ENCODE measurements at regions not wholly inside any gene's neighbourhood (a gene's known extent, or its start where the extent isn't known, plus 50 kb on each side); places are given as distances from the start of the nearest gene placed in this dataset.

DNA sequence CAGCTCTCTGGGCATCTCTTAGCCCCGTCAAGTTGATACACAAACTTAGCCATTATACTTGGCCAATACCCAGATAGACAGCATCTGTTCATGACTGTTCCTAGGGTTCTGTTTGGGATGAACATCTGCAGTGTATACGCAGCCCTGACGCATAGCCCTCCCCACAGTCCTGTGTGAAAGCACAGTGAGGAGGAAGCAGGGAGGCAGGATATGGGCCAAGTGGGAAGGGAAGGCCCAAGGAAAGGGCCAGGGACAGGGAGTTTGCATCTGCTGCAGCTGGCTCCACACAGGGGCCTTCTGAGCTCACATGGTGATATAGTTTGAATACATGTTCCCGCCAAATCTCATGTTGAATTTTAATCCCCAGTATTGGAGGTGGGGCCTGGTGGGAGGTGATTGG, 80.2 kb downstream of the CMPK2 start (continued):
- TF ChIP-seq, protein P1, sequence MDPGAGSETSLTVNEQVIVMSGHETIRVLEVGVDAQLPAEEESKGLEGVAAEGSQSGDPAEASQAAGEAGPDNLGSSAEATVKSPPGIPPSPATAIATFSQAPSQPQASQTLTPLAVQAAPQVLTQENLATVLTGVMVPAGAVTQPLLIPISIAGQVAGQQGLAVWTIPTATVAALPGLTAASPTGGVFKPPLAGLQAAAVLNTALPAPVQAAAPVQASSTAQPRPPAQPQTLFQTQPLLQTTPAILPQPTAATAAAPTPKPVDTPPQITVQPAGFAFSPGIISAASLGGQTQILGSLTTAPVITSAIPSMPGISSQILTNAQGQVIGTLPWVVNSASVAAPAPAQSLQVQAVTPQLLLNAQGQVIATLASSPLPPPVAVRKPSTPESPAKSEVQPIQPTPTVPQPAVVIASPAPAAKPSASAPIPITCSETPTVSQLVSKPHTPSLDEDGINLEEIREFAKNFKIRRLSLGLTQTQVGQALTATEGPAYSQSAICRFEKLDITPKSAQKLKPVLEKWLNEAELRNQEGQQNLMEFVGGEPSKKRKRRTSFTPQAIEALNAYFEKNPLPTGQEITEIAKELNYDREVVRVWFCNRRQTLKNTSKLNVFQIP (CRISPR knock-in tag; IDR thresholded peaks at IDR 0.05; ENCODE audit: borderline replicate concordance, low read depth), result no peak
- TF ChIP-seq CSDC2 (CRISPR knock-in tag; IDR thresholded peaks at IDR 0.05), result no peak
- TF ChIP-seq ESRRG (CRISPR knock-in tag; IDR thresholded peaks at IDR 0.05), result no peak
- TF ChIP-seq, protein P2, sequence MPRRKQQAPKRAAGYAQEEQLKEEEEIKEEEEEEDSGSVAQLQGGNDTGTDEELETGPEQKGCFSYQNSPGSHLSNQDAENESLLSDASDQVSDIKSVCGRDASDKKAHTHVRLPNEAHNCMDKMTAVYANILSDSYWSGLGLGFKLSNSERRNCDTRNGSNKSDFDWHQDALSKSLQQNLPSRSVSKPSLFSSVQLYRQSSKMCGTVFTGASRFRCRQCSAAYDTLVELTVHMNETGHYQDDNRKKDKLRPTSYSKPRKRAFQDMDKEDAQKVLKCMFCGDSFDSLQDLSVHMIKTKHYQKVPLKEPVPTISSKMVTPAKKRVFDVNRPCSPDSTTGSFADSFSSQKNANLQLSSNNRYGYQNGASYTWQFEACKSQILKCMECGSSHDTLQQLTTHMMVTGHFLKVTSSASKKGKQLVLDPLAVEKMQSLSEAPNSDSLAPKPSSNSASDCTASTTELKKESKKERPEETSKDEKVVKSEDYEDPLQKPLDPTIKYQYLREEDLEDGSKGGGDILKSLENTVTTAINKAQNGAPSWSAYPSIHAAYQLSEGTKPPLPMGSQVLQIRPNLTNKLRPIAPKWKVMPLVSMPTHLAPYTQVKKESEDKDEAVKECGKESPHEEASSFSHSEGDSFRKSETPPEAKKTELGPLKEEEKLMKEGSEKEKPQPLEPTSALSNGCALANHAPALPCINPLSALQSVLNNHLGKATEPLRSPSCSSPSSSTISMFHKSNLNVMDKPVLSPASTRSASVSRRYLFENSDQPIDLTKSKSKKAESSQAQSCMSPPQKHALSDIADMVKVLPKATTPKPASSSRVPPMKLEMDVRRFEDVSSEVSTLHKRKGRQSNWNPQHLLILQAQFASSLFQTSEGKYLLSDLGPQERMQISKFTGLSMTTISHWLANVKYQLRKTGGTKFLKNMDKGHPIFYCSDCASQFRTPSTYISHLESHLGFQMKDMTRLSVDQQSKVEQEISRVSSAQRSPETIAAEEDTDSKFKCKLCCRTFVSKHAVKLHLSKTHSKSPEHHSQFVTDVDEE (CRISPR knock-in tag; IDR thresholded peaks at IDR 0.05), result no peak

DNA sequence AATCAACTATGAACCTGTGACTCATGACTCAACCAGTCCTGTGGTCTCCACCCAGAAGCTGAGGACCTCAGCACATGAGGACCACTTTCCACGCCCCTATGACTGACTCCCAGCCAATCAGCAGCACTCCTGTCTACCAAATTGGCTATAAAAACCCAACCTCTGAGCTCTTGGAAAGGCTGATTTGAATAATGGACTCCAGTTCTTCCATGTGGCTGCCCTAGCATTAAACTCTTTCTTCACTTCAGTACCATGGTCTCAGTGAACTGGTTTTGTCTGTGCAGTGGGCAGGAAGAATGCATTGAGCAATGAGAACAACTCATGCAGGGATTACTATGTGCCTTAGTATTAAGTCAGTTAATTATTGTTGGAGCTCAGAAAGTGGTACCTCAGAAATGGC, 78.3 kb downstream of the CMPK2 start:
- TF ChIP-seq CSDC2 (CRISPR knock-in tag; IDR thresholded peaks at IDR 0.05) (no peak), OSR1 (CRISPR knock-in tag; IDR thresholded peaks at IDR 0.05) (no peak), ZFP3 (CRISPR knock-in tag; IDR thresholded peaks at IDR 0.05) (no peak), PPARA (CRISPR knock-in tag; IDR thresholded peaks at IDR 0.05; ENCODE audit: borderline replicate concordance) (no peak)
- TF ChIP-seq, protein P3, sequence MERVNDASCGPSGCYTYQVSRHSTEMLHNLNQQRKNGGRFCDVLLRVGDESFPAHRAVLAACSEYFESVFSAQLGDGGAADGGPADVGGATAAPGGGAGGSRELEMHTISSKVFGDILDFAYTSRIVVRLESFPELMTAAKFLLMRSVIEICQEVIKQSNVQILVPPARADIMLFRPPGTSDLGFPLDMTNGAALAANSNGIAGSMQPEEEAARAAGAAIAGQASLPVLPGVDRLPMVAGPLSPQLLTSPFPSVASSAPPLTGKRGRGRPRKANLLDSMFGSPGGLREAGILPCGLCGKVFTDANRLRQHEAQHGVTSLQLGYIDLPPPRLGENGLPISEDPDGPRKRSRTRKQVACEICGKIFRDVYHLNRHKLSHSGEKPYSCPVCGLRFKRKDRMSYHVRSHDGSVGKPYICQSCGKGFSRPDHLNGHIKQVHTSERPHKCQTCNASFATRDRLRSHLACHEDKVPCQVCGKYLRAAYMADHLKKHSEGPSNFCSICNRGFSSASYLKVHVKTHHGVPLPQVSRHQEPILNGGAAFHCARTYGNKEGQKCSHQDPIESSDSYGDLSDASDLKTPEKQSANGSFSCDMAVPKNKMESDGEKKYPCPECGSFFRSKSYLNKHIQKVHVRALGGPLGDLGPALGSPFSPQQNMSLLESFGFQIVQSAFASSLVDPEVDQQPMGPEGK (CRISPR knock-in tag; IDR thresholded peaks at IDR 0.05; ENCODE audit: borderline replicate concordance), result no peak

DNA sequence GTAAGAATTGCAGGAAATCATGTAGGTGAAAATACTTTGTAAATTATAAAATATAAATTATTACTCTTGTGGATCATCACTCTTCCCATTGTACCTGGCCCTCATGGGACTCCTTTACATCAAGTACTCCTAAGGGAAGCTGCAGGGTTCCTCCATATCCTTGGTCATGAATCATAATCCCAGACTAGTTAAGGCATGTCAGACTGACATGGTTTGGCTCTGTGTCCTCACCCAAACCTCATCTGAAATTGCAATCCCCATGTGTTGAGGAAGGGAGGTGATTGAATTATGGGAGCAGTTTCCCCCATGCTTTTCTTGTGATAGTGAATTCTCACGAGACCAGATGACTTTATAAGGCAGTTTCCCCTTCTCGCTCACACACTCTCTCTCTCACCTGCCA, 77.1 kb downstream of the CMPK2 start:
- ATAC-seq, result no peak

More for the DNA sequence above, 78.3 kb downstream of the CMPK2 start:
- ATAC-seq, result no peak

More for the DNA sequence above, 77.1 kb downstream of the CMPK2 start:
- TF ChIP-seq, protein P1 (CRISPR knock-in tag; IDR thresholded peaks at IDR 0.05; ENCODE audit: borderline replicate concordance, low read depth), result no peak
- TF ChIP-seq CSDC2 (CRISPR knock-in tag; IDR thresholded peaks at IDR 0.05), result no peak
- TF ChIP-seq TOX (CRISPR knock-in tag; IDR thresholded peaks at IDR 0.05; ENCODE audit: borderline replicate concordance), result no peak
- TF ChIP-seq ZC3H10 (CRISPR knock-in tag; IDR thresholded peaks at IDR 0.05), result no peak
- TF ChIP-seq BACH2 (CRISPR knock-in tag; IDR thresholded peaks at IDR 0.05; ENCODE audit: borderline replicate concordance), result no peak
- TF ChIP-seq ISL1 (CRISPR knock-in tag; IDR thresholded peaks at IDR 0.05), result no peak
- TF ChIP-seq ARNTL (CRISPR knock-in tag; IDR thresholded peaks at IDR 0.05; ENCODE audit: borderline replicate concordance, low read depth), result no peak
- TF ChIP-seq OSR1 (CRISPR knock-in tag; IDR thresholded peaks at IDR 0.05), result no peak
- no peak for TF ChIP-seq TCF4 (CRISPR knock-in tag; IDR thresholded peaks at IDR 0.05; ENCODE audit: borderline replicate concordance)
- TF ChIP-seq SNAI2 (CRISPR knock-in tag; IDR thresholded peaks at IDR 0.05), result no peak
- TF ChIP-seq, protein P3 (CRISPR knock-in tag; IDR thresholded peaks at IDR 0.05; ENCODE audit: borderline replicate concordance), result no peak
- TF ChIP-seq, protein P4, sequence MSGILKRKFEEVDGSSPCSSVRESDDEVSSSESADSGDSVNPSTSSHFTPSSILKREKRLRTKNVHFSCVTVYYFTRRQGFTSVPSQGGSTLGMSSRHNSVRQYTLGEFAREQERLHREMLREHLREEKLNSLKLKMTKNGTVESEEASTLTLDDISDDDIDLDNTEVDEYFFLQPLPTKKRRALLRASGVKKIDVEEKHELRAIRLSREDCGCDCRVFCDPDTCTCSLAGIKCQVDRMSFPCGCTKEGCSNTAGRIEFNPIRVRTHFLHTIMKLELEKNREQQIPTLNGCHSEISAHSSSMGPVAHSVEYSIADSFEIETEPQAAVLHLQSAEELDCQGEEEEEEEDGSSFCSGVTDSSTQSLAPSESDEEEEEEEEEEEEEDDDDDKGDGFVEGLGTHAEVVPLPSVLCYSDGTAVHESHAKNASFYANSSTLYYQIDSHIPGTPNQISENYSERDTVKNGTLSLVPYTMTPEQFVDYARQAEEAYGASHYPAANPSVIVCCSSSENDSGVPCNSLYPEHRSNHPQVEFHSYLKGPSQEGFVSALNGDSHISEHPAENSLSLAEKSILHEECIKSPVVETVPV (CRISPR knock-in tag; IDR thresholded peaks at IDR 0.05), result no peak
- no peak for TF ChIP-seq ESRRG (CRISPR knock-in tag; IDR thresholded peaks at IDR 0.05)
- TF ChIP-seq RARB (CRISPR knock-in tag; IDR thresholded peaks at IDR 0.05), result no peak

Measured in SK-N-SH treated with all-trans-retinoic acid at 6 μM for 48 hours (cell line).